Loucy (cell line): ENCODE measurements at regions not wholly inside any gene's neighbourhood (a gene's known extent, or its start where the extent isn't known, plus 50 kb on each side); places are given as distances from the start of the nearest gene placed in this dataset.
"Not testable (repeated sequence)": the region's sequence is repeated elsewhere in the genome, so short reads cannot be mapped to it uniquely, and the experiment has no call there.

ENCODE experiments used
- H2AFZ ChIP-seq: fragments of 200-600 bp; sonication (generic); 2 replicates; pipeline ENCODE4 v1.6.0; 2016; ENCODE audit warnings: antibody characterized with exemption, mild to moderate bottlenecking, low read length, moderate library complexity
- H3F3A ChIP-seq: fragments of 200-600 bp; 2 replicates; pipeline ENCODE4 v1.6.0; 2016; ENCODE audit warnings: antibody characterized with exemption, low read depth, mild to moderate bottlenecking
- H3K27me3 ChIP-seq: fragments of 200-600 bp; sonication (generic); 2 replicates; pipeline ENCODE4 v1.6.1; 2014; ENCODE audit warnings: low read length, mild to moderate bottlenecking; ENCODE audit not compliant: insufficient read depth, poor library complexity, severe bottlenecking
- H3K36me3 ChIP-seq: fragments of 200-600 bp; sonication (generic); 2 replicates; pipeline ENCODE4 v1.6.1; 2016; ENCODE audit warnings: low read length; ENCODE audit not compliant: insufficient read depth
- H3K4me1 ChIP-seq: fragments of 200-600 bp; sonication (generic); 2 replicates; pipeline ENCODE4 v1.5.1; 2014; ENCODE audit warnings: low read length, mild to moderate bottlenecking; ENCODE audit not compliant: insufficient read depth, poor library complexity, severe bottlenecking
- H3K4me2 ChIP-seq: fragments of 200-600 bp; sonication (generic); 2 replicates; pipeline ENCODE4 v1.6.0; 2014; ENCODE audit warnings: antibody characterized with exemption, low read length, low read depth, mild to moderate bottlenecking; ENCODE audit not compliant: poor library complexity, severe bottlenecking
- H3K4me3 ChIP-seq: fragments of 200-600 bp; sonication (generic); 2 replicates; pipeline ENCODE4 v1.5.1; 2014; ENCODE audit warnings: low read length, mild to moderate bottlenecking, mixed read lengths; ENCODE audit not compliant: poor library complexity, severe bottlenecking
- H3K79me2 ChIP-seq: fragments of 200-600 bp; sonication (generic); 2 replicates; pipeline ENCODE4 v1.6.1; 2014; ENCODE audit warnings: low read length; ENCODE audit not compliant: insufficient read depth
- H3K9ac ChIP-seq: fragments of 200-600 bp; sonication (generic); 2 replicates; pipeline ENCODE4 v1.6.0; 2014; ENCODE audit warnings: mild to moderate bottlenecking, low read depth, low read length, moderate library complexity; ENCODE audit not compliant: poor library complexity, severe bottlenecking
- H3K9me2 ChIP-seq: fragments of 200-600 bp; sonication (generic); replicated peaks from 2 replicates; pipeline ENCODE4 v1.6.1; 2016; ENCODE audit warnings: low read depth, low read length, mixed read lengths
- H3K9me3 ChIP-seq: fragments of 200-600 bp; sonication (generic); 2 replicates; pipeline ENCODE4 v1.6.1; 2014; ENCODE audit warnings: mild to moderate bottlenecking, antibody characterized with exemption, low read length, low read depth; ENCODE audit not compliant: insufficient read depth
- H4K20me1 ChIP-seq: fragments of 200-600 bp; sonication (generic); 2 replicates; pipeline ENCODE4 v1.6.0; 2014; ENCODE audit warnings: antibody characterized with exemption, low read length, mild to moderate bottlenecking; ENCODE audit not compliant: insufficient read depth, poor library complexity, severe bottlenecking
- EZH2phosphoT487 ChIP-seq: fragments of 200-600 bp; IDR thresholded peaks from 2 replicates; pipeline ENCODE4 v1.6.1; 2018; ENCODE audit warnings: antibody characterized with exemption, mild to moderate bottlenecking, moderate library complexity, borderline replicate concordance
- TF ChIP-seq, protein P1 (sequence below): fragments of 200-600 bp; sonication (generic); conservative IDR thresholded peaks from 2 replicates; pipeline ENCODE4 v1.5.1; 2014; ENCODE audit warnings: mild to moderate bottlenecking, antibody characterized with exemption, low read length

DNA sequence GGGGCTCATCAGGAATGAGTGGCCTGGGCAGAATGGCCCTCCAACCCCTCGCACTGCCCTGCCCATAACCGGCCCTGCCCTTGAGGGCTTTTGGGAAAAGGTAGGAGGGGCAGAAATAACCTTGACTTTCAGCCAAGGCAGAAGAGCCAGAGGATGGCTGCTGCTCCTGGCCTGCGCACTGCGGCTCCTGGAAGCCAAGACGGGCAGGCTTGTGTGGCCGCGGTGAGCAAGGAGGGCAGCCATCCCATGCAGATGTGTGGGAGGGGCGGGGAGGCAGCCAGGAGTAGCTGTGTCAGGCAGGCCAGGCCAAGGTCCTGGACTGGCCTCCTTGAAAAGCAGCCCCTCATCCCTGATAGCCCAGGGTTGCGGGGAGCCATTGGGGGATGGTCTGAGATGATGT lies 57.6 kb upstream of the URI1 start:
- Histone ChIP-seq H2AFZ (no peak overlapping the region), H3K36me3 (no peaks in the 10 kb centered on the region), H3K9me2 (no peaks in the 10 kb centered on the region), H3K4me1 (peaks cover 16% of the 10 kb centered on the region), H3K9me3 (no peaks in the 10 kb centered on the region), H3K4me3 (no peak overlapping the region), H4K20me1 (no peaks in the 10 kb centered on the region), H3K79me2 (no peaks in the 10 kb centered on the region), H3K4me2 (no peak overlapping the region), H3F3A (no peaks in the 10 kb centered on the region), H3K27me3 (no peaks in the 10 kb centered on the region), H3K9ac (no peak overlapping the region)
- no peak for TF ChIP-seq EZH2phosphoT487
- TF ChIP-seq, protein P1, sequence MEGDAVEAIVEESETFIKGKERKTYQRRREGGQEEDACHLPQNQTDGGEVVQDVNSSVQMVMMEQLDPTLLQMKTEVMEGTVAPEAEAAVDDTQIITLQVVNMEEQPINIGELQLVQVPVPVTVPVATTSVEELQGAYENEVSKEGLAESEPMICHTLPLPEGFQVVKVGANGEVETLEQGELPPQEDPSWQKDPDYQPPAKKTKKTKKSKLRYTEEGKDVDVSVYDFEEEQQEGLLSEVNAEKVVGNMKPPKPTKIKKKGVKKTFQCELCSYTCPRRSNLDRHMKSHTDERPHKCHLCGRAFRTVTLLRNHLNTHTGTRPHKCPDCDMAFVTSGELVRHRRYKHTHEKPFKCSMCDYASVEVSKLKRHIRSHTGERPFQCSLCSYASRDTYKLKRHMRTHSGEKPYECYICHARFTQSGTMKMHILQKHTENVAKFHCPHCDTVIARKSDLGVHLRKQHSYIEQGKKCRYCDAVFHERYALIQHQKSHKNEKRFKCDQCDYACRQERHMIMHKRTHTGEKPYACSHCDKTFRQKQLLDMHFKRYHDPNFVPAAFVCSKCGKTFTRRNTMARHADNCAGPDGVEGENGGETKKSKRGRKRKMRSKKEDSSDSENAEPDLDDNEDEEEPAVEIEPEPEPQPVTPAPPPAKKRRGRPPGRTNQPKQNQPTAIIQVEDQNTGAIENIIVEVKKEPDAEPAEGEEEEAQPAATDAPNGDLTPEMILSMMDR: no peak

DNA sequence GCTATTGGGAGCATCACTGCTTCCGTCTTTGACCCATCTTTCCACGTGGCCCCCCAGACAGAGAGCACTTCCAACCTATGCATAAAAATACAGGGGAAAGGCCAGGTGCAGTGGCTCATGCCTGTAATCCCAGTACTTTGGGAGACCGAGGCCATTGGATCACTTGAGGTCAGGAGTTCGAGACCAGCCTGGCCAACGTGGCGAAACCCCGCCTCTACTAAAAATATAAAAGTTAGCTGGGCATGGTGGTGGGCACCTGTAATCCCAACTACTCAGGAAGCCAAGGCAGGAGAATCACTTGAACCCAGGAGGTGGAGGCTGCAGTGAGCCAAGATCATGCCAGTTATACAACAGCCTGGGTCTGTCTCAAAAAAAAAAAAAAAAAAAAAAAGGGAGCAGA lies 55.9 kb upstream of the URI1 start:
- H2AFZ ChIP-seq, H3K4me3 ChIP-seq, H3K9me3 ChIP-seq, H3K9me2 ChIP-seq, H3K9ac ChIP-seq, H3F3A ChIP-seq, H3K4me2 ChIP-seq, H3K27me3 ChIP-seq, H4K20me1 ChIP-seq, H3K36me3 ChIP-seq, H3K79me2 ChIP-seq: not testable (repeated sequence)
- H3K4me1 ChIP-seq: peaks cover 16% of the 10 kb centered on the region

DNA sequence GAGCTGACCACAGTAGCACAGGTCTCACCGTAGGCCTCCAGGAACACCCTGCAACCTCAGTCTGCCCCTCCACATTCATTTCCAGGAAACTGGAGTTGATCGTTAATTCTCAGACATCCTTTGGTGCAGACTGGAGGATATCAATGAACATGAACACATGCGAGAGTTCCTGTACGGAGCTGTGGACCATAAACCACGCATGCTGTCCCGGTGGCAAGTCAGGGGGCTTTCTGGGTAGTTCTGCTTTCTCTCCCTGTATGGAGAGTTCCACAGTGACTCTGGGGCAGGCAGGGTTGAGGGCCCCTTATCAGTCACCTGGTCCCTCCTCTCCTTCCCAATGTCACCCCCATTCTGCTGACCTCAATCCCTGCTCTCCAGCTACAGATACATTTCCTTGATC lies 55.5 kb upstream of the URI1 start:
- H3K27me3 ChIP-seq: no peaks in the 10 kb centered on the region
- H4K20me1 ChIP-seq: no peaks in the 10 kb centered on the region
- no peaks in the 10 kb centered on the region for H3F3A ChIP-seq
- no peaks in the 10 kb centered on the region for H3K36me3 ChIP-seq
- no peaks in the 10 kb centered on the region for H3K9me3 ChIP-seq
- peaks cover 16% of the 10 kb centered on the region for H3K4me1 ChIP-seq
- no peaks in the 10 kb centered on the region for H3K9me2 ChIP-seq
- H2AFZ ChIP-seq: 0 out of 2 replicates have a peak overlapping the region, but pooled peaks have one; percentile 8
- TF ChIP-seq EZH2phosphoT487: no peak
- TF ChIP-seq, protein P1: no peak
- H3K9ac ChIP-seq: peak overlapping the region; percentile 24
- H3K4me2 ChIP-seq: peak overlapping the region; percentile 5
- H3K4me3 ChIP-seq: no peak overlapping the region
- no peaks in the 10 kb centered on the region for H3K79me2 ChIP-seq

DNA sequence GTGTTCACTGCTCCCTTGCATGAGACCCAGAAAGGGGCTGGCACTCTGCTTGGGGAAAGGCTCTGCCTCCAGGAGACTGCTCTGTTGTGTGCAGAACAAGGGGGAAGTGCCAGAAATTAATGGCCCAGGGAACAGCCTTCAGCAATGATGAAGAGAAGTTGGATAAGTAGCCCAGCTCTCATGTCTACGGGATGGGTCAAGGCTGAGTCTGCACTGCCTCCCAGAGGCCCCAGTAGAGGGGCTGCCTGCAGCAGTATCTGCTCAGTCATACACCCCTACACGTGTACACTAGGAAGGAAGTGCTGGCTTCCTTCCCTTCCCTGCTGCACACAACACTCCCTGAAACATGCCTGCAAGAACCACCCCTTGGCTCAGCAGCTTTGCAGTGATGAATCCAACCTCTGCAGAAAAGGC lies 54.6 kb upstream of the URI1 start:
- Histone ChIP-seq H3K4me2 (peak overlapping the region; percentile 64), H3K9me3 (no peaks in the 10 kb centered on the region), H3F3A (no peaks in the 10 kb centered on the region), H3K9ac (peak overlapping the region; percentile 53), H2AFZ (peak overlapping the region; percentile 81), H3K9me2 (no peaks in the 10 kb centered on the region), H3K4me3 (peak overlapping the region; percentile 50), H4K20me1 (no peaks in the 10 kb centered on the region), H3K36me3 (no peaks in the 10 kb centered on the region), H3K27me3 (no peaks in the 10 kb centered on the region), H3K79me2 (no peaks in the 10 kb centered on the region), H3K4me1 (peaks cover 16% of the 10 kb centered on the region)
- TF ChIP-seq, protein P1: peak; percentile 70
- TF ChIP-seq EZH2phosphoT487: no peak

DNA sequence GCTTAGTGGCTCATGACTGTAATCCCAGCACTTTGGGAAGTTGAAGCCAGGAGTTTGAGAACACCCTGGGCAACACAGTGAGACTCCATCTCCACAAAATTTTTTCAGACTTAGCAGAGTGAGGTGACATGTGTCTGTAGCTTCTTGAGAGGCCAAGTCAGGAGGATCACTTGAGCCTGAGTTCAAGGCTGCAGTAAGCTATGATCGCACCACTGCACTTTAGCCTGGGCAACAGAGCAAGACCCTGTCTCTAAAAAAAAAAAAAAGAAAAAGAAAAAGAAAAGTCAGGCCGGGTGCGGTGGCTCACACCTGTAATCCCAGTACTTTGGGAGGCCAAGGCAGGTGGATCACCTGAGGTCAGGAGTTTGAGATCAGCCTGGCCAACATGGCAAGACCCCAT lies 54.0 kb upstream of the URI1 start:
- not testable (repeated sequence) for H3K9me3 ChIP-seq, H3F3A ChIP-seq, H3K27me3 ChIP-seq, H3K36me3 ChIP-seq, H3K79me2 ChIP-seq, H3K9me2 ChIP-seq, H4K20me1 ChIP-seq
- Histone ChIP-seq H2AFZ (peak overlapping the region; percentile 81; the same call in 1 of the 2 replicates), H3K9ac (peak overlapping the region; percentile 53), H3K4me2 (peak overlapping the region; percentile 64), H3K4me1 (peaks cover 16% of the 10 kb centered on the region), H3K4me3 (peak overlapping the region; percentile 33)
